NCI-H526 treated with DMSO at 0.1 percent for 48 hours (cell line): ENCODE measurements at regions not wholly inside any gene's neighbourhood (a gene's known extent, or its start where the extent isn't known, plus 50 kb on each side); places are given as distances from the start of the nearest gene placed in this dataset.
"Not testable (repeated sequence)": the region's sequence is repeated elsewhere in the genome, so short reads cannot be mapped to it uniquely, and the experiment has no call there.

ENCODE experiments used
- DNase-seq: peaks from one replicate; lab custom pipeline; 2025; lab: John Stamatoyannopoulos, UW

- DNase-seq, result no peak
Observed at GRCh38 chr18:28510210-28510609, 333.3 kb upstream of the CDH2 start.

- DNase-seq, result no peak
Observed at GRCh38 chr18:28504066-28504465, 327.1 kb upstream of the CDH2 start.

- no peak for DNase-seq
Observed at GRCh38 chr18:28494151-28494550, 317.2 kb upstream of the CDH2 start.

GRCh38 chr18:28485918-28486317 is 309.0 kb upstream of the CDH2 start:
- no peak for DNase-seq

- no peak for DNase-seq
Observed at GRCh38 chr18:28485210-28485801, 308.4 kb upstream of the CDH2 start.

GRCh38 chr18:28478531-28478930 is 301.6 kb upstream of the CDH2 start:
- no peak for DNase-seq

GRCh38 chr18:28476302-28476701 is 299.4 kb upstream of the CDH2 start:
- DNase-seq, result no peak

- no peak for DNase-seq
Observed at GRCh38 chr18:28469946-28470345, 293.0 kb upstream of the CDH2 start.

GRCh38 chr18:28468901-28469300 is 292.0 kb upstream of the CDH2 start:
- DNase-seq, result no peak

GRCh38 chr18:28466204-28466603 is 289.3 kb upstream of the CDH2 start:
- no peak for DNase-seq

- no peak for DNase-seq
Observed at GRCh38 chr18:28459587-28459986, 282.7 kb upstream of the CDH2 start.

GRCh38 chr18:28458751-28459150 is 281.8 kb upstream of the CDH2 start:
- DNase-seq, result no peak

- no peak for DNase-seq
Observed at GRCh38 chr18:28457784-28458183, 280.9 kb upstream of the CDH2 start.

GRCh38 chr18:28455971-28456370 is 279.0 kb upstream of the CDH2 start:
- no peak for DNase-seq

- no peak for DNase-seq
Observed at GRCh38 chr18:28439870-28440269, 262.9 kb upstream of the CDH2 start.

- no peak for DNase-seq
Observed at GRCh38 chr18:28438381-28438780, 261.5 kb upstream of the CDH2 start.

GRCh38 chr18:28432339-28432738 is 255.4 kb upstream of the CDH2 start:
- DNase-seq, result no peak

- no peak for DNase-seq
Observed at GRCh38 chr18:28425886-28426285, 249.0 kb upstream of the CDH2 start.

- no peak for DNase-seq
Observed at GRCh38 chr18:28422577-28422976, 245.6 kb upstream of the CDH2 start.

- not testable (repeated sequence) for DNase-seq
Observed at GRCh38 chr18:28421950-28422349, 245.0 kb upstream of the CDH2 start.

- no peak for DNase-seq
Observed at GRCh38 chr18:28412521-28412920, 235.6 kb upstream of the CDH2 start.

- no peak for DNase-seq
Observed at GRCh38 chr18:28411806-28412205, 234.9 kb upstream of the CDH2 start.

- no peak for DNase-seq
Observed at GRCh38 chr18:28409811-28410210, 232.9 kb upstream of the CDH2 start.

- DNase-seq, result no peak
Observed at GRCh38 chr18:28408528-28408927, 231.6 kb upstream of the CDH2 start.

- DNase-seq, result no peak
Observed at GRCh38 chr18:28407681-28408080, 230.8 kb upstream of the CDH2 start.
